Right lung (tissue), 2 donors: ENCODE measurements at regions not wholly inside any gene's neighbourhood (a gene's known extent, or its start where the extent isn't known, plus 50 kb on each side); places are given as distances from the start of the nearest gene placed in this dataset.
"Not testable (repeated sequence)": the region's sequence is repeated elsewhere in the genome, so short reads cannot be mapped to it uniquely, and the experiment has no call there.

Experiments used
- DNase-seq, 2 donors: peaks; one replicate each; pipeline ENCODE4 v3.0.0-alpha.2; 2013

- DNase-seq: not testable (repeated sequence)
These were observed 450.7 kb downstream of the ZNF33B start for GRCh38 chr10:42187501-42188195.

GRCh38 chr10:42177793-42178689 is 460.3 kb downstream of the ZNF33B start:
- peak in 1 of 2 donors; percentile 11 for DNase-seq

GRCh38 chr10:42177077-42177792 is 461.1 kb downstream of the ZNF33B start:
- DNase-seq: no peak

DNA sequence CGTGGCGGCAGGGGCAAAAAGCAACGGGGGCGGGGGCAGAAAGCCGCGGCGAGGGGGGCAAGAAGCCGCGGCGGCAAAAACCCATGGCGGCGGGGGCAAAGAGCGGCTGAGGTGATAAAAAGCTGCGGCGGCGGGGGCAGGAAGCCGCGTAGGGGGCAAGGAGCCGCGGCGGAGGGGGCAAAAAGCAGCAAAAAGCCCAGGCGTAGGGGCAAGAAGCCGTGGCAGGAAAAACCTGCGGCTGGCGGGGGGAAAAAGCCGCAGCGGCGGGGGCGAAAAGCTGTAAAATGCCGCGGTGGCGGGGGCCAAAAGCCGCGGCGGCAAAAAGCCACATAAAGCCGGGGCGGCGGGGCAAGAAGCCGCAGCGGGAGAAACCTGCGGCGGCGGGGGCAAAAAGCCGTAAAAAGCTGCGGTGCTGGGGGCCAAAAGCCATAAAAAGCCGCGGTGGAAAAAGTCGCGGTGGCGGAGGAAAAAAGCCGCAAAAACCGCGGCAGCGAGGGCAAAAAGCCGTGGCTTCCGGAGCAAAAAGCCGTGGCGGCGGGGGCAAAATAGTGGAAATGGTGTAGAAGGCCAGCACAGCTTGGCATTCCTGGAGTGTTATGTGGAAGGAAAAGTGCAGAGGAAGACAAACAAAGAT is 487.8 kb downstream of the ZNF33B start:
- DNase-seq: no peak

GRCh38 chr10:42149722-42150427 is 488.5 kb downstream of the ZNF33B start:
- no peak for DNase-seq

- no peak for DNase-seq
These were observed 489.2 kb downstream of the ZNF33B start for GRCh38 chr10:42149027-42149700.

DNA sequence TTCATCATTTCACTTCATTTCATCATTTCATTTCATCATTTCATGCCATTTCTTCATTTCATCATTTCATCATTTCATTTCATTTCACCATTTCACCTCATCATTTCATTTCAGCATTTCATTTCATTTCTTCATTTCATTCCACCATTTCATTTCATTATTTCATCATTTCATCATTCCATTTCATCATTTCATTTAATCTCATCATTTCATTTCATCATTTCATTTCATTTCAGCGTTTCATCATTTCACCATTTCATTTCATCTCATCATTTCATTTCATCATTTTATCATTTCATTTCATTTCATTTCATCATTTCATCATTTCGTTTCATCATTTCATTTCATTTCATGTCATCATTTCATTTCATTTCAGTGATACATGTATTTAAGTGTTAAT is 492.2 kb downstream of the ZNF33B start:
- DNase-seq: not testable (repeated sequence)

- DNase-seq: not testable (repeated sequence)
These were observed 500.3 kb downstream of the ZNF33B start for GRCh38 chr10:42138023-42138422.

DNA sequence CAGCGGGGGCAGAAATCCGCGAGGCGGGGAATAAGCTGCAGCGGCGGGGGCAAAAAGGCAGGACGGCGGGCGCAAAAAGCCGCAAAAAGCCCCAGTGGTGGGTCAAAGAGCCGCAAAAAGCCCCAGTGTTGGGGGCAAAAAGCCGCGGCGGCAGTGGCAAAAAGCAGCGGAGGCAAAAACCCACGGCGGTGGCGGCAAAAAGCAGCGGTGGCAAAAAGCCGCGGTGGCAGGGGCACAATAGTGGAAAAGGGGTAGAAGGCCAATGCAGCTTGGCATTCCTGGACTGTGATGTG is 525.3 kb downstream of the ZNF33B start:
- DNase-seq: no peak

DNA sequence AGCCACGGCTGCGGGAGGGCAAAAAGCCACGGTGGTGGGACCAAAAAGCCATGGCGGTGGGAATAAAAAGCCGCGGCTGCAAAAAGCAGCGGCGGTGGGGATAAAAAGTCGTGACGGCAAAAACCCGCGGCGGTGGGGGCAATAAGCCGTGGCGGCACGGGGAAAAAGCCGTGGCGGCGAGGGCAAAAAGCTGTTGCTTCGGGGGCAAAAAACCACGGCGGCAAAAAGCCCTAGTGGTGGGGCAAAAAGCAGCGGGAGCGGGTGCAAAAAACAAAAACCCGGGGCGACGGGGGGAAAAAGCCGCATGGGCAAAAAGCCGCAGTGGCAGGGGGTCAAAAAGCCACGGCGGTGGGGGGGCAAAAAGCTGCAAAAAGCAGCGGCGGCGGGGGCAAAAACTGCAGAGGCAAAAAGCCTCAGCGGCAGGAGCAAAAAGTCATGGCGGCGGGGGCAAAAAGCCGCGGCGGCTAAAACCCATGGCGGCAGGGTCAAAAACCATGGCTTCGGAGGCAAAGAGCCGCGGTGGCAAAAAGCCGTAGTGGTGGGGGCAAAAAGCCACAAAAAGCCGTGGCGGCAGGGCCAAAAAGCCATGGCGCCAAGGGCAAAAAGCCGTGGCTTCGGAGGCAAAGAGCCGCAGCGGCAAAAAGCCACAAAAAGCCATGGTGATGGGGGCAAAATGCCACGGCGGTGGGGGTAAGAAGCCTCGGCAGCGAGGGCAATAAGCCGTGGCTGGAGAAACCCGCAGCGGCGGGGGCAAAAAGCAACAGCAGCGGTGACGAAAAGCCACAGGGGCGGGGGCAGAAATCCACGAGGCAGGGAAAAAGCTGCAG is 525.8 kb downstream of the ZNF33B start:
- no peak for DNase-seq

- DNase-seq: no peak
These were observed 526.6 kb downstream of the ZNF33B start for GRCh38 chr10:42111661-42112330.

DNA sequence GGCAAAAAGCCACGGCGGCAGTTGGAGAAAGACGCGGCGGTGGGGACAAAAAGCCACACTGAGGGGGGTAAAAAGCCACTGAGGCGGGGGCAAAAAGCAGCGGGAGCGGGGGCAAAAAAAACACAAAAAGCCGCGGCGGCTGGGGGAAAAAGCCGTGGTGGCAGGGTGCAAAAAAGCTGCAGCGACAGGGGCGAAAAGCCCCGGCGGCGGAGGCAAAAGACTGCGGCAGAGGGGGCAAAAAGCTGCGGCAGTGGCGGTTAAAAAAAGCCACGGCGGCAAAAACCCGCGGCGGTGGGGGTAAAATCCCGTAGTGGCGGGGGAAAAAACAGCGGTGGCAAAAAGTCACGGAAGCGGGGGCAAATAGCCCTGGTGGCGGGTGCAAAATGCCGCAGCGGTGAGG is 527.3 kb downstream of the ZNF33B start:
- no peak for DNase-seq
